HG02885 (cell line): ENCODE measurements at regions not wholly inside any gene's neighbourhood (a gene's known extent, or its start where the extent isn't known, plus 50 kb on each side); places are given as distances from the start of the nearest gene placed in this dataset.
A peak's percentile ranks its signal among the peaks of the same experiment; 100 is the strongest.

Experiments used
- ATAC-seq: cut with Tn5 transposase; IDR thresholded peaks from one replicate; pipeline ENCODE4 v1.9.1; 2021; ENCODE audit warnings: mild to moderate bottlenecking; ENCODE audit not compliant: unreplicated experiment, poor library complexity

DNA sequence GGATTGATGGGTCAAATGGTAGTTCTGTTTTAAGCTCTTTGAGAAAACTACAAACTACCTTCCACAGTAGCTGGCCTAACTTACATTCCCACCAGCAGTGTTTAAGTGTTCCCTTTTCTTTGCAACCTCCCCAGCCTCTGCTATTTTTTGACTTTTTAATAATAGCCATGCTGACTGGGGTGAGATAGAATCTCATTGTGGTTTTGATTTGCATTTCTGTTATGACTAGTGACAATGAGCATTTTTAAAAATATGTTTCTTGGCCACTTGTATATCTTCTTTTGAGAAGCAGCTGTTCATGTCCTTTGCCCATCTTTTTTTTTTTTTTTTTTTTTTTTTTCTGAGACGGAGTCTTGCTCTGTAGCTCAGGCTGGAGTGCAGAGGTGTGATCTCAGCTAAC lies 155.2 kb upstream of the BMPER start:
- peak; percentile 91 for ATAC-seq

DNA sequence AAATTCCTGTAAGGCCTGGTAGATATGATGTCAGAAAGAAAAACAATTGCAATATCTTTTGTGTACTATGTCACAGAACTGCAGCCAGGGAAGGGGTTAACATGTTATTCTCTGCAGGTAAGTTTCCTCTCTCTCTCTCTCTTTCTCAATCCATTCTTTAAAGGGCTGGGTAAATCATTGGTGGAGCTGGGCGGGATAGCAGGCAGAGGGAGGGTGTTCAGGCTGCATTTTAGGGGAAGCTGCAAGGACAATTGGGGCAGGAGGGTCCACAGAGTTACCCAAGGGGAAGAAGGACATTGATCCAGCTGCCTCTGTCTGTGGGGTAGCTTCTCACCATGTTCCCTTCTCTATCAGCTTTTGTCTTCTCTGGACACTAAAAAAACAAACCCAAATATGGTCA lies 153.9 kb upstream of the BMPER start:
- ATAC-seq: no peak

DNA sequence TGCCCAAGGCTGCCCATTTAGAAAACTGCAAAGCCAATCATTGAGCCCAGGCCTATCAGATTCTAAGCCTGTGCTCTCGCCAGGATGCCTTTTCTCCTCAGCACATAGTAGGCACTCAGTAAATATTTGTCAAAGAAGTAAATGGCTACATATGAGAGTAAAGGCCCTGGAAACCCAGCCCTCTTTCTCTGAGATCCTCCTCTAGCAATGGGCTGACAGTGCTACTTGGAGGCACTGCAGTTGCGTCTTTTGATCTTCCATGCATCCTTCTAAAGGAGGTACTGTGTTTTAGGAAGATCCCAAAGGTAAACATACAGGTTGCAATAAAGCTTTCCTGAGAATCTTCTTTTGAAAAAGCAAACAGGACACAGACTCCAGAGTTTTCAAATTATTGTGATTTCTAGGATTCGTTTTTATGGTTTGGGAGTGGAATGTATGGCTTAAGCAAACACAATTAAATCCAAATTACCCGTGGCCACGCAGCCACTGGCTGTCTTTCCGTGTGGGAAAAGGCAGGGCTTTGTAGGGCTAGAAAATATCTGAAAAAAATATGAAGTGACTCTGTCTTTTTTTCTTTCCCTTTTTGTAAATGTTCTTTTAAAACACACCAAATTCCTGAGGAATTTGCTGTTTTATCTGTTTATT lies 151.3 kb upstream of the BMPER start:
- ATAC-seq: no peak

DNA sequence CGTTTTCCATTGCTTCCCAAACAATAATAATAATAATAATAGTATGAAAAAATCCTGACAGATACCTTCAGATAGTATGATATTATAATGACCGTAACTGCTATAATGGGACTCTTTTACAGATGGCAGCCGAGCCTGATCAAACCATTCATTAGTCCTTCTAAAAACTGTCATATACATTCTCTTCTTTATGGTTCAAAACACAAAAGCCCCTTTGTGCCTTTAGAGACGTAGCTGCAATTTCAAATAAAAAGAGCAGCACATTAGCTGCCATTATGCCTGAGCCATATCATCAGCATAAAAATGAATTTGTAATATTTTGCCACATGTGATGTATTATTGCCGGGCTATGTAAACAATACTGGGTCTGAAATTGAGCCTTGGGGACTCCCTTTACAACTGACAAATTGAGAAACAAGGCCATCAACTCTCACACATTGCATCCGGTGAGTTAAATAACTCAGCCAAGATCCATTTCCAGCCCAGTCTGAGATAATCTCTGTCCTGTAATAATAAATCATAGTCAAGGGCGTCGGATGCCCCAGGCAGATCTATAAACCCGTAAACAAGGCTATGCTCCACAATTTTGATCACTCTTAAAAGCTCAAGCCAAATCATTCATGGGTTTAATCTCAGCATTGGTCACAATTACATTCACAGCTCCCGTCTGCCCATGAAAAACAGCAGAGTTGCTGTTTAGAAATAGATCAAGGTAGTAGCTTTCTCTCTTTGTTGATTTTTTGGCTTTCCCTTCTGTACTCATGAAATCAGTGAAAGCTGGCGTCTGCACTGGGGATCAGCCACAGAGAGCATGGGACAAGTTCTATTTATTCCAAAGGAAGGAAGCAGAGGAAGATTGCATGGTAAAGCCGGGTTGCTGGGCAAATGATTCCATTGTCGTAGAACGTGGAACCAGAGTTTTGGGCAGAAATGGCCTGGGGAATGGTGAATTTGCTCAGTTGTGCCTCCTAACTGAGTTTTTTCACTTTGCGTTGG lies 150.1 kb upstream of the BMPER start:
- no peak for ATAC-seq

DNA sequence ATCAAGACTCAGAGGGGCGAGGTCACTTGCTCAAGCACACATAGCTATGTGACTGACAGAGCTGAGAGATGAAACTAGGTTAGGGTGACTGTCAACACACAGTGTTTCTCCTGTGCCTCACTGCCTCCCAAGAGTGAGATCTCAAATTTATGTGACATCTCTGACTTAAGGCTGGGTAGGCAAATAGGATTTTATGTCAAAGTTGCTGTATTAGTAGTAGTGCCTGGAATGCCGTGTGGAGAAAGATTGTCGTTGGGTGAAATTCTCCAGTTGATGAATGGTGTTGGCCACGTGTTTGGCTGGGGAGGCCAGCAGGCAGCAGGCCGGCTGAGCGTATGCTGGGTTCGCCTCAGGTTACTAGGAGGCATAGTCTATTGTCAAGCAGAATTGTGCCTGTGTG lies 148.3 kb upstream of the BMPER start:
- ATAC-seq: no peak

DNA sequence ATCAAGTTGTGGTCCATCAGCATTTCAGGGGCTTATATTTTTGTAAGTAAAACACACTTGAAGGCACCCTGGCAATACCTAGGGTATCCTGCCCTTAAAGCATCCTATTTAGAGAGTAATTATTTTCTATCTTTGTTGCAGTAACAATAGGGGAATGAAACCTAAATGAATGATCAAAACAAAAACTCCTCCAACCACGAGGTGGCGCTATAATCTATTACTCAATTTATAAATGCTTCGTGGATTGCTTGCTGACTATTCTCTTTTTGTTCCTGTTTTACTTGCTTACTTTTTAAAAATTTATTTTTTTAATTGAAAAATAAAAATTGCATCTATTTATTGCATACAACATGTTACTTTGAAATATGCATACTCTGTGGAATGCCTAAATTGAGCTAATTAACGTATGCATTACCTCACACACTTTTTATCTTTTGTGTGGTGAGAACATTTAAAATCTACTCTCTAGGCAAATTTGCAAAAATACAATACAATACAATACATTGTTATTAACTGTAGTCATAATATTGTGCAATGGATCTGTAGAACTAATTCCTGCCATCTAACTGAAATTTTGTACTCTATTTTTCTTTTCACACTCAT lies 147.7 kb upstream of the BMPER start:
- ATAC-seq: no peak

DNA sequence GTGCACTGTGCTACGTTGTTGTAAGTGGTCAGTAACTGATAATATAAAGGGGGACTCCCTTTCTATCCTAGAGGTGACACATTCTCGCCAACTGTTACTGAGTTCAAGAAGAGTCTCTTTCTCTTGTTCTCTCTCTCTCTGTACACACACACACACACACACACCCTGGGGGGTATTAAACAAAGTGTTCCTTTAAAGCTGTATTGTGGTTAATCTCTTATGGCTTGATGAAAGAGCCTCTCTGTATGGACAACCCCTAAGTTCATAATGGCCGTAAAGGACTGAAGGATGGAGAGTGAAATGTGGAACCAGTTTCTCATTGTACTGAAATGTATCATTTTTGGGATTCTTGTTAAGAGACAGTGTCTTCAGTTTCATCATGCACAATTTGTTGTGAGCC lies 145.2 kb upstream of the BMPER start:
- no peak for ATAC-seq

DNA sequence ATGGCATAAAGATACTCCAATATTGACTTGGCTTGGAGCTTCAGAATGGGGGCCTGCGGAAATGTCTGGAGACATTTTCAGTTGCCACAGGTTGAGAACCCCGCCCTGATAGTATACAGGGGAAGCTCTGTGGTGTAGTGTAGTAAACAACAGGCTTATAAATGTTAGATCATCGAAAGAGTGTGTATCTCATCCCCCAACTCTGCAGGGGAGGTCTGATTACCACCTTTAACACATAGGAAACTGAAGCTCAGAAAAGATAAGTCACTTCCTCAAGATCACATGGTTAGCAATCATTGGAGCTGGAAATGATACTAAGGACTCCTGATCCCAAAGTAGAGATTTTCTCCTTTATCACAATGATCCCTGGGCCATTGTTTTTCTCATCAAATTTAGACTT lies 144.5 kb upstream of the BMPER start:
- ATAC-seq: no peak

DNA sequence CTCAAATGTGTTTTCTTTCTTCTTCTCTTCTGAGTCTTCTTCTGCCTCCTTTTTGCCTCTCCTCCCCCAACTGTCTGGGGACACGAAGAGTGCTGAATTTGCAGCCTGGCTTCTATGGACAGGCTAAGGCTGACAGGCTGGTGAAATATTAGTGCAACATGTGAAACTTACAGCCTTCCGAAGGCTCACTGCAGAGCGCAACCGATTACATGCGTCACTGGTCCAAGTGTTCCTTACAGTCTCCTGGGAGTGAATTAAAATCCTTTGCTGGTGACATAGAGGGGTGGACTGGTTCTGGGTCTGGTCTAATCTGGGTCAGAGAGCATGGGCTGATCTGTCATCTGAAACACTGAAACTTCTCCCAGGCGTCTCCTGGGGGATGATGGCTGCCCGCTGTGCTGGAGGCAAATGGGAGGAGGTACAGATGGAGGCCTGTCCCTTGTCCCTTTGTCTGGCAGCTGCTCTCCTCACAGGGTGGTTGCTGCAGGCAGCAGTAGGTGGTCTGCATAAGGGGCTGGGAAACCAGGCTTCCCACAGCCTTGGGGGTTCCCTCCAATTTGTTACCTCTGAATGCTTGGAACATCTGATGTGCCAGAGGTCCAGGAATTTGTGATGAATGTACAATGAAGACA lies 143.8 kb upstream of the BMPER start:
- no peak for ATAC-seq

DNA sequence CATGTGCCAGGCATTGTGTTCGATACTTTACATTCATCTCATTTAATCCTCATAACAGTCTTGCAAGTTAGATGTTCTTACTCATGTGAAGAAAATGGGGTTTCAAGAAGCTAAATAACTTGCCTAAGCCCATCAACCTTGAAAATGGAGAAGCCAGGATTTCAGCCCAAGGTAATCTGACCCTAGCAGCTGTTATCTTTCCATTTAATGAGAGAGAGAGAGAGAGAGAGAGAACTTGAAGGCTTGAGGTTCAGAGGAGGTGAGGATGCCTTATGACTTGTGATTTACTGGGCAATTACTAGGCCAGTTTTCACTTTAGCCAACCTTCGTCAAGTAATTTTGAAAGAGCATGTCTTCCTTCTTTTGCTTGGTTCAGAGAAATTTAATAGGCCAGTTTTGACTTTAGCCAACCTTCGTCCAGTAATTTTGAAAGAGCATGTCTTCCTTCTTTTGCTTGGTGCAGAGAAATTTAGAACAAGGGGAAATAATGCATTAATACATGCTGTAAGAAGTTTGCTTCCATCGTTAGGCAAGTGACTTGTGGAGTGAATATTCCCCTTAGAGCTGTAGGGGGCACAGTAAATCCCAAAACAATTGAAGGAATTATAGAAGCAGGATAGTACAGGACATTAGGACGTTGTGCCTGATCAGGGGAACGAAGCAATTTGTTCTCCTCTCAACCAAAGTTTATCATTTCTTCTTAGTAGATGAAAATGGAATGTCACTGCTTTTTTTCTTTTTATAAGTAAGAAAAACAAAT lies 143.0 kb upstream of the BMPER start:
- peak; percentile 44 for ATAC-seq

DNA sequence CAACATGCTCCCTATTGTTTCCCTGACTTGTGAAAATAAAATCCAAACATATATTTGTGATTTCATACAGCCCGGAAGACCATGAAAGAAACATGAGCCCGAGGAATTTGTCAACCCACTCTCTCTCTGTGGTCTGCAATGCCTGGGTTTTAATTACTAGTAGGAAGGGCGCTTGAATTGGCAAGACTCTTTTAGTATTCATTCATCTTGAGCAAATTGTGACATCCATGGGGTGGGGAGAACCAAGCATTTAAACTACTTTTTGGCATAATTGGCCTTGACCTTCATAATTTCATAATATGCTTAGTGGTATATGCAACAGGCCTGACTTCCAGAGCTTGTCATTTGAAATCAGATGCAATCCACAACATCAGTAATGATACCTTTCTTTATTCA lies 142.4 kb upstream of the BMPER start:
- ATAC-seq: no peak

DNA sequence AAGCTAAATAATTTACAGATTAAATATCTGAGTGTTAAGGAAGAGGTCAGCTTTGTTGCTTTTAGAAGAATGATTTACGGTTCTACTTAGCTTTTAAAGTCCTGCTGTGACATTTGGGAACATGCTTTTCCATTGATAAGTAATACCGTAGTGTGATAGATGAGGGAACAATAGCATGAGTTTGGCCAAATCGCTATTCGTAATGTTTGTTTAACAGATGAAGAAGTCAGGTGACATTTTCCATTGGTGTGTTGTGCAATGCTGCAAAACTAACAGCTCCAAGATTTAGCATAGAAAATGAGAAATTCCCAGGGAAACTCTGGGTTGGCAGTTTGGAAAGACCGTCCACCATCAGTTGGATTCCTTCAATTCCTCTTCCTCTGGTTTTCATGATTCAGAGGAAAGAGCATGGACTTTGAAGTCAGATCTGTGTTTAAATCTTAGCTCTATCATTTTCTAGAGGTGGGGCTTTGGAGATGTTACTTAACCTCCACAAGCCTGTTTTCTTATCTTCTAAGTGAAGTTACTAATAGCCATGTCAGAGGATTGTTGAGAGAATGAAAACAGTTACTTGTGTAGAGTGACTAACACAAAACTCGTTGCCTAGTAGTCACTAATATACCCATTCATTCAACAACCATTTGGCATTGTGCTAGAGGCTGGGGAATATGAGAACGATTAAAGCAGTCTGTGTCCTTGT lies 140.4 kb upstream of the BMPER start:
- ATAC-seq: no peak

DNA sequence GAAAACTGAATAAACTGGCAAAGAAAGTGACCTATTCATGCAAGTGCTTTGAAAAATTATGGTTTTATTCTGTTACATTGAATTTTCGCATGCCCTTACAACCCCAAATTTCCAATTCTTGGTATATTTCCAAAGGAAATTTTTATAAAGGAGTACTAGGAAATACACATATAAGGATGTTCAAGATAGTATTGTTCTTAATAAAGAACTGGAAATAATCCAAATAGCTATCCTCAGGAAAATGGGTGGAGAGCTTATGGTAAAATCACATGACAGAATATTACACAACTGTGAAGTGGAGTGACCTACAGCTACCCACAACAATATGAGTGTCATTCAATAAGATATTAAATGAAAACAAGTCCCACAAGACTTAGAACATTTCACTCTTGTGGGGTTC lies 138.9 kb upstream of the BMPER start:
- ATAC-seq: no peak

DNA sequence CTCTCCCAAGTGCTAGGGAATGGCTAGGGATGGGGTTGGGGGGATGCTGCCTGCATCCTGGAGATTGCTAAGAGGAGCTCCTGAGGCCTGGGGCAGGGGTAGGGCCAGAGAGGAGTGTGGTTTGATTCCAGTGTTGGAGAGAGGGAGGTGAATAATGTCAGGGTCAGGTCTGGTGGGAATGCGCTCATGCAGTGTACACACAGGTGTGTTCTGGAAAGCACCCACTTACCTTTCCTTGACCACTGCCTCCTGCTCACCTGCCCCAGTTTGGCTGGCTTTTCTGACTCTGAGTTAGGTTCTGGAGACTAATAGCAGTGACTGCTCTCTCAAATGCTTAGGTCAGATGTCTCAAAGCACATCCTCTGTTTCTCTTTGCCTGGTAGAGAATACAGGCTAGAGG lies 135.4 kb upstream of the BMPER start:
- ATAC-seq: no peak

DNA sequence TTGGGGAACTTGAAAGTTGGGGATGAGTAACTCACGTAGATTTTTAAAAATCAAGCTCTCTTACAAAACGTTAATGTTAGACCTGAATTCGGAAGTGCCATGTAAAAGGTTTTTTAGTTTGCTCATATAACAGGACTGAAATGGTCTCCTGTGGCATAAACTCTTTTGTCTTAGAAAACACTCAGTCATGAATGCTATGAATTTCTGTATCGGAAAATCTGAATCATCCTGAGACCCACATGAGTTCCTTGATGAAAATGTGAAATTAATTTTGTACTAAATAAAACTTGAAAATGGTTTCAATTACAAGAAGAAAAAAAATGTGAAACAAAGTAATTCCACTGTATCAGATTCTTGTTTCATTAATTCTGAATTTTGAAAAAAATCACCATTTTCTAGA lies 134.8 kb upstream of the BMPER start:
- ATAC-seq: no peak

DNA sequence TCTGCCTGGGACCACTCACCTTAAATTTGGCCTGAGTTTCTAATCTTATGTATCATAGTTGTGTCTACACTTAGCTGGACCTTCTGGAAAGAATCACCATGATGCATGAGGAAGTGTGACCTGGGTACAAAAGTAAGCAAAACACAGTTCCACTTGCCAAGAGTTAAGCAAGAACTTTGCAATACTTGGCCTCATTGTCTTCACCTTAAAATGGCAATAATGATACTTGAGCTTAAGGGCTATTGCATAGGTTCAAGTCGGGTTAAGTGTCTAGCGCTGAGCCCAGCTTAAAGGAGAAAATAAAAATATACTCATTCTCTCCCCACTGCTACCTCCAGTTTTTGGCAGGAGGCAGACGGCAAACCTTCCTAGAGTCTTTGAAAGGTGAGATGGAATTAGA lies 133.9 kb upstream of the BMPER start:
- no peak for ATAC-seq

DNA sequence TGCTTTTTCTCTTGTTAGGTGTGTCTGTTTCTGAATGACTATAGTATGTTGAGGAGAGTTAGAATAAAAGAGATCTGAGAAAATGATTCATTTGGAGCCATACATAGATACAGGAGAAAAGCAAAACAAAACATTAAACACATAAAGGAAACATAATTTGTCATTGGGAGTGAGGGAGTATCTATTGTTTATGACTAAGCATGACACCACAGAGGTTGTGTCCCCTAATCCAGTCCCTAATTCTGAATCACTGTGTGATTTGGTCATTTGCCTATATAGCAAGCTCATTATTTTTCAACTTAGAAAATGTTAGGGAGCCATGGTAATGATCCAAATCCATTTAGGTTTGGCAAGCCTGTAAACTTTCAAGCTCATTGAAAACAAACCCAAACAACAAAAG lies 132.3 kb upstream of the BMPER start:
- no peak for ATAC-seq

DNA sequence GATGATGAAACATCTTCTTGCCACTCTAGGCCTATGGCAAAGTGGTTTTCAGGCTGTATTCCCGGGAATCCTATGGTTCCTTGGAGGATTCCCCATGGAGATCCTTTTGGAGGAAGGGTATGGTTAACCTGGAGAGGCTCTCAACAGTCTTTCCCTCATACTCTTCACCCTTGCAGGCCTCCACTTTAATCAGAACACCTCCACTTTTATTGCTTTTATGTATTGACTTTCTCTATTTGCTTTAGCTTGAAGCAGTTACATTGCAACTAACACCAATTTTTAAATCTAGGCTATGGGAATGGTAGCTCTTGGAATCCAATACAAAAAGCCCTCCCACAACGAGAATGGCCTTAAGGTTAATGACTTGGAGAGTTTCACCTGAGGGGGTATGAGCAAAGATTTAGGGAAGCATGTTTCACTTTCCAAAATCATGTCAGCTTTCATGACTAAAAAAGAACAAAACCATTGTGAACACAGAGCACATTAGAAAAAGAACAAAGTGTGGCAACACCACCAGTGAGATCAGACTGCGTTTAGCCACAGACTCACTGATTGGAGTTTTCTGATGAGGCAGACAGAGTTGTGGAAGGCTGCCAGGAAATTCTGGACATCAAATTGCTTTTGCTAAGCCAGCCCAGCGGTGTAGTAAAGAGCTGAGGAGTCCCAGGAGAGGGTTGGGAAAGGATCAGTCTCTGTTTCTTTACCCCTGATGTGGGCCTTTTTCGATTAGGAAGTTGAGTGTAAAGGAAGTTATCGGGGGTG lies 130.4 kb upstream of the BMPER start:
- no peak for ATAC-seq

DNA sequence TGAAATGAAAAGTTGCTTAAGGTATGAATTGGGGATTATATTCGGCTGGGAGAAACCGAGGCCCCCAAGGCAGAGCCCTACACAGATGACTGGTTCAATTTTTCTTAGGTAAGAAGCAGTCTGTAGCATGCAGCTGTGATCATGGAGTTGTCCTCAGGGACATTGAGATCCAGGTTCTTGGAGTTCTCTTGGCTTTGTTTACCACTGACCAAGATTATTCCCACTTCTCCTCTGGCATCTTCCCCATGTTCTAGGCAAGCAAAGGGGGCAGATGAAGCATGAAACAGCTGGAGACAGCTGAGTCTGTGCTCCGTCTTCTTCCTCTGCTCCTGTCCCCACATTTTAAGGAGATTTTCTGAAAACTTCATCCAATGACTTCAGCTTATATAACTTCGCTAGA lies 129.5 kb upstream of the BMPER start:
- no peak for ATAC-seq
